Activated naive CD8-positive, alpha-beta T cell treated with anti-CD3 and anti-CD28 coated beads, Interleukin-2, amount 10 ng/mL, durations not matched to agents 7 days and 5 days (primary cell): ENCODE measurements at regions not wholly inside any gene's neighbourhood (a gene's known extent, or its start where the extent isn't known, plus 50 kb on each side); places are given as distances from the start of the nearest gene placed in this dataset.
"Not testable (repeated sequence)": the region's sequence is repeated elsewhere in the genome, so short reads cannot be mapped to it uniquely, and the experiment has no call there.

Experiments used
- ATAC-seq: fragments of 150-1000 bp; cut with Tn5 transposase; one replicate; pipeline ENCODE4 v1.10.0; 2021; ENCODE audit warnings: low read depth, moderate library complexity
- POLR2A ChIA-PET: fragments of 350-600 bp; sonication (Branson Sonifier 250); formaldehyde crosslinking; loops from one replicate; lab custom pipeline; 2021; ENCODE audit warnings: antibody characterized with exemption; lab: Charles Lee
- DNase-seq: peaks from one replicate; pipeline ENCODE4 v3.0.0; 2021
- H3K27ac Mint-ChIP-seq: one replicate; pipeline ENCODE4 v1.8.0; 2022; ENCODE audit warnings: mild to moderate bottlenecking, mixed read lengths
- H3K27me3 Mint-ChIP-seq: one replicate; pipeline ENCODE4 v1.8.0; 2022; ENCODE audit warnings: mild to moderate bottlenecking, moderate library complexity, mixed read lengths
- H3K36me3 Mint-ChIP-seq: one replicate; pipeline ENCODE4 v1.8.0; 2021; ENCODE audit warnings: mild to moderate bottlenecking, mixed read lengths
- H3K4me1 Mint-ChIP-seq: one replicate; pipeline ENCODE4 v1.8.0; 2021; ENCODE audit warnings: mixed read lengths
- H3K4me3 Mint-ChIP-seq: one replicate; pipeline ENCODE4 v1.8.0; 2022; ENCODE audit warnings: mild to moderate bottlenecking, moderate library complexity, mixed read lengths
- H3K9me3 Mint-ChIP-seq: one replicate; pipeline ENCODE4 v1.8.0; 2021; ENCODE audit warnings: mixed read lengths

GRCh38 chr5:19256036-19256435 is 732.0 kb downstream of the CDH18 start:
- peaks cover 2% of the 10 kb centered on the region for H3K9me3 Mint-ChIP-seq
- H3K36me3 Mint-ChIP-seq: no peaks in the 10 kb centered on the region
- DNase-seq (no peak), ATAC-seq (no peak)
- H3K27me3 Mint-ChIP-seq: no peaks in the 10 kb centered on the region
- POLR2A ChIA-PET: no interaction called here
- H3K27ac Mint-ChIP-seq: no peak overlapping the region
- no peaks in the 10 kb centered on the region for H3K4me1 Mint-ChIP-seq
- H3K4me3 Mint-ChIP-seq: no peak overlapping the region

- H3K9me3 Mint-ChIP-seq: peaks cover 7% of the 10 kb centered on the region
- no peak overlapping the region for H3K27ac Mint-ChIP-seq
- no peaks in the 10 kb centered on the region for H3K27me3 Mint-ChIP-seq
- H3K4me3 Mint-ChIP-seq: no peak overlapping the region
- no peaks in the 10 kb centered on the region for H3K36me3 Mint-ChIP-seq
- no peak for ATAC-seq
- POLR2A ChIA-PET: no interaction called here
- no peaks in the 10 kb centered on the region for H3K4me1 Mint-ChIP-seq
- DNase-seq: no peak
Measured at GRCh38 chr5:19258686-19259085, 729.3 kb downstream of the CDH18 start.

- POLR2A ChIA-PET: no interaction called here
- no peak for ATAC-seq
- peaks cover 7% of the 10 kb centered on the region for H3K9me3 Mint-ChIP-seq
- no peaks in the 10 kb centered on the region for H3K36me3 Mint-ChIP-seq
- no peak for DNase-seq
- H3K4me1 Mint-ChIP-seq: no peaks in the 10 kb centered on the region
- H3K27me3 Mint-ChIP-seq: no peaks in the 10 kb centered on the region
- H3K27ac Mint-ChIP-seq: no peak overlapping the region
- no peak overlapping the region for H3K4me3 Mint-ChIP-seq
Measured at GRCh38 chr5:19261879-19262278, 726.1 kb downstream of the CDH18 start.

GRCh38 chr5:19264821-19265220 is 723.2 kb downstream of the CDH18 start:
- ATAC-seq (no peak), DNase-seq (no peak)
- no peaks in the 10 kb centered on the region for H3K27me3 Mint-ChIP-seq
- no peaks in the 10 kb centered on the region for H3K36me3 Mint-ChIP-seq
- no peak overlapping the region for H3K4me3 Mint-ChIP-seq
- peaks cover 10% of the 10 kb centered on the region for H3K9me3 Mint-ChIP-seq
- no peak overlapping the region for H3K27ac Mint-ChIP-seq
- no peaks in the 10 kb centered on the region for H3K4me1 Mint-ChIP-seq
- POLR2A ChIA-PET: no interaction called here

GRCh38 chr5:19266791-19267190 is 721.2 kb downstream of the CDH18 start:
- no peak overlapping the region for H3K27ac Mint-ChIP-seq
- H3K9me3 Mint-ChIP-seq: peaks cover 10% of the 10 kb centered on the region
- no peaks in the 10 kb centered on the region for H3K4me1 Mint-ChIP-seq
- H3K27me3 Mint-ChIP-seq: no peaks in the 10 kb centered on the region
- POLR2A ChIA-PET: no interaction called here
- no peaks in the 10 kb centered on the region for H3K36me3 Mint-ChIP-seq
- H3K4me3 Mint-ChIP-seq: no peak overlapping the region
- ATAC-seq: no peak
- no peak for DNase-seq

- POLR2A ChIA-PET: no interaction called here
- no peak for DNase-seq
- Mint-ChIP-seq H3K4me1 (no peaks in the 10 kb centered on the region), H3K27ac (no peak overlapping the region), H3K4me3 (no peak overlapping the region), H3K36me3 (no peaks in the 10 kb centered on the region), H3K9me3 (peaks cover 5% of the 10 kb centered on the region), H3K27me3 (no peaks in the 10 kb centered on the region)
- no peak for ATAC-seq
Measured at GRCh38 chr5:19270153-19270552, 717.8 kb downstream of the CDH18 start.

GRCh38 chr5:19274578-19274977 is 713.4 kb downstream of the CDH18 start:
- Mint-ChIP-seq H3K9me3 (peaks cover 2% of the 10 kb centered on the region), H3K36me3 (no peaks in the 10 kb centered on the region), H3K27ac (no peak overlapping the region), H3K4me1 (no peaks in the 10 kb centered on the region), H3K4me3 (no peak overlapping the region), H3K27me3 (no peaks in the 10 kb centered on the region)
- POLR2A ChIA-PET: no interaction called here
- ATAC-seq (no peak), DNase-seq (no peak)

GRCh38 chr5:19285286-19285685 is 702.7 kb downstream of the CDH18 start:
- no peak overlapping the region for H3K27ac Mint-ChIP-seq
- POLR2A ChIA-PET: no interaction called here
- peaks cover 9% of the 10 kb centered on the region for H3K9me3 Mint-ChIP-seq
- no peaks in the 10 kb centered on the region for H3K27me3 Mint-ChIP-seq
- H3K4me3 Mint-ChIP-seq: no peak overlapping the region
- ATAC-seq: no peak
- no peaks in the 10 kb centered on the region for H3K4me1 Mint-ChIP-seq
- DNase-seq: no peak
- H3K36me3 Mint-ChIP-seq: no peaks in the 10 kb centered on the region

- H3K9me3 Mint-ChIP-seq: peaks cover 11% of the 10 kb centered on the region
- POLR2A ChIA-PET, H3K27ac Mint-ChIP-seq: not testable (repeated sequence)
Measured at GRCh38 chr5:19287548-19288277, 700.3 kb downstream of the CDH18 start.

GRCh38 chr5:19288311-19288710 is 699.7 kb downstream of the CDH18 start:
- H3K27ac Mint-ChIP-seq, H3K27me3 Mint-ChIP-seq, H3K4me3 Mint-ChIP-seq, H3K36me3 Mint-ChIP-seq, POLR2A ChIA-PET, ATAC-seq, H3K4me1 Mint-ChIP-seq, DNase-seq: not testable (repeated sequence)
- H3K9me3 Mint-ChIP-seq: peaks cover 11% of the 10 kb centered on the region

More at GRCh38 chr5:19287548-19288277, 700.3 kb downstream of the CDH18 start:
- H3K4me3 Mint-ChIP-seq, ATAC-seq, H3K4me1 Mint-ChIP-seq, H3K36me3 Mint-ChIP-seq, DNase-seq, H3K27me3 Mint-ChIP-seq: not testable (repeated sequence)

- Mint-ChIP-seq H3K27ac (no peak overlapping the region), H3K27me3 (no peaks in the 10 kb centered on the region), H3K36me3 (no peaks in the 10 kb centered on the region), H3K4me1 (no peaks in the 10 kb centered on the region), H3K4me3 (no peak overlapping the region), H3K9me3 (peaks cover 4% of the 10 kb centered on the region)
- POLR2A ChIA-PET: no interaction called here
- DNase-seq: no peak
- no peak for ATAC-seq
Measured at GRCh38 chr5:19297934-19298333, 690.1 kb downstream of the CDH18 start.

- Mint-ChIP-seq H3K27me3 (no peaks in the 10 kb centered on the region), H3K4me1 (no peaks in the 10 kb centered on the region)
Measured at GRCh38 chr5:19301271-19301670, 686.7 kb downstream of the CDH18 start.

GRCh38 chr5:19314840-19315239 is 673.2 kb downstream of the CDH18 start:
- no peaks in the 10 kb centered on the region for H3K36me3 Mint-ChIP-seq
- no peak overlapping the region for H3K4me3 Mint-ChIP-seq
- POLR2A ChIA-PET: no interaction called here
- no peak overlapping the region for H3K27ac Mint-ChIP-seq
- peaks cover 9% of the 10 kb centered on the region for H3K9me3 Mint-ChIP-seq
- ATAC-seq (no peak), DNase-seq (no peak)
- no peaks in the 10 kb centered on the region for H3K27me3 Mint-ChIP-seq
- H3K4me1 Mint-ChIP-seq: no peaks in the 10 kb centered on the region

More at GRCh38 chr5:19301271-19301670, 686.7 kb downstream of the CDH18 start:
- POLR2A ChIA-PET: no interaction called here
- DNase-seq (no peak), ATAC-seq (no peak)
- Mint-ChIP-seq H3K4me3 (no peak overlapping the region), H3K9me3 (peaks cover 2% of the 10 kb centered on the region), H3K36me3 (no peaks in the 10 kb centered on the region), H3K27ac (no peak overlapping the region)

GRCh38 chr5:19319252-19319651 is 668.7 kb downstream of the CDH18 start:
- H3K27ac Mint-ChIP-seq: no peak overlapping the region
- H3K27me3 Mint-ChIP-seq: no peaks in the 10 kb centered on the region
- H3K36me3 Mint-ChIP-seq: no peaks in the 10 kb centered on the region
- ATAC-seq (no peak), DNase-seq (no peak)
- H3K4me3 Mint-ChIP-seq: no peak overlapping the region
- no peaks in the 10 kb centered on the region for H3K4me1 Mint-ChIP-seq
- H3K9me3 Mint-ChIP-seq: peaks cover 10% of the 10 kb centered on the region
- POLR2A ChIA-PET: no interaction called here
